ENCODE measurements at regions not wholly inside any gene's neighbourhood (a gene's known extent, or its start where the extent isn't known, plus 50 kb on each side); places are given as distances from the start of the nearest gene placed in this dataset.
"Not testable (repeated sequence)": the region's sequence is repeated elsewhere in the genome, so short reads cannot be mapped to it uniquely, and the experiment has no call there.

DNA sequence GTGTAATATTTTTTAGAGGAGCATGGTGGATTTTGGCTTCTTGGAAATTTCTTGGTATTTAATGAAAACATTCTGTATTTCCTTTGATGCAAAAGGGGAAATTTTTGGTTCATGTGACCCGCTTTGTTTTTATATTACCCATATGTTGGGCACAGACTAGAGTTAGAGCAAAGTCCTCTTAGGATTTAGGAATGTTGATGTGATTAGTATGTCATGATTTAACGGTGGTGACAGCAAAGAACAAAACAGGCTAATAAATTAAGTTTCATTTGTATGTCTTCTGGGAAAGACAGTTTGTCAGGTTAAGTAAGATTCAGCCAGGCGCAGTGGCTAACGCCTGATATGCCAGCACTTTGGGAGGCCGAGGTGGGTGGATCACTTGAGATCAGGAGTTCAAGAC lies 304.6 kb downstream of the REEP3 start:
- TF ChIP-seq, protein P1, sequence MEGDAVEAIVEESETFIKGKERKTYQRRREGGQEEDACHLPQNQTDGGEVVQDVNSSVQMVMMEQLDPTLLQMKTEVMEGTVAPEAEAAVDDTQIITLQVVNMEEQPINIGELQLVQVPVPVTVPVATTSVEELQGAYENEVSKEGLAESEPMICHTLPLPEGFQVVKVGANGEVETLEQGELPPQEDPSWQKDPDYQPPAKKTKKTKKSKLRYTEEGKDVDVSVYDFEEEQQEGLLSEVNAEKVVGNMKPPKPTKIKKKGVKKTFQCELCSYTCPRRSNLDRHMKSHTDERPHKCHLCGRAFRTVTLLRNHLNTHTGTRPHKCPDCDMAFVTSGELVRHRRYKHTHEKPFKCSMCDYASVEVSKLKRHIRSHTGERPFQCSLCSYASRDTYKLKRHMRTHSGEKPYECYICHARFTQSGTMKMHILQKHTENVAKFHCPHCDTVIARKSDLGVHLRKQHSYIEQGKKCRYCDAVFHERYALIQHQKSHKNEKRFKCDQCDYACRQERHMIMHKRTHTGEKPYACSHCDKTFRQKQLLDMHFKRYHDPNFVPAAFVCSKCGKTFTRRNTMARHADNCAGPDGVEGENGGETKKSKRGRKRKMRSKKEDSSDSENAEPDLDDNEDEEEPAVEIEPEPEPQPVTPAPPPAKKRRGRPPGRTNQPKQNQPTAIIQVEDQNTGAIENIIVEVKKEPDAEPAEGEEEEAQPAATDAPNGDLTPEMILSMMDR (IDR thresholded peaks at IDR 0.05; ENCODE audit: borderline replicate concordance, insufficient read depth, low read depth, low read length): no peak
- H3K4me3 ChIP-seq (ENCODE audit: low read depth, low read length): no peak overlapping the region

DNA sequence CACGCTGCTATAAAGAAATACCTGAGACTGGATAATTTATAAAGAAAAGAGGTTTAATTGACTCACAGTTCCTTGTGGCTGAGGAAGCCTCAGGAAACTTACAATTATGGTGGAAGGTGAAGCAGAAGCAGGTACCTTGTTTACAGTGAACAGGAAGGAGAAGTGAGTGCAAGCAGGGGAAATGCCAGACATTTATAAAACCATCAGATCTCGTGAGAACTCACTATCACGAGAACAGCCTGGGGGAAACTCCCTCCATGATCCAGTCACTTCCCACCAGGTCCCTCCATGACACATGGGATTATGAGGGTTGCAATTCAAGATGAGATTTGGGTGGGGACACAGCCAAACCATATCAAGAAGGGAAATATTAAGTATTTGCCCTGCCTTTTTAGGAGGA lies 305.8 kb downstream of the REEP3 start:
- H3K4me3 ChIP-seq (ENCODE audit: low read depth, low read length): not testable (repeated sequence)

DNA sequence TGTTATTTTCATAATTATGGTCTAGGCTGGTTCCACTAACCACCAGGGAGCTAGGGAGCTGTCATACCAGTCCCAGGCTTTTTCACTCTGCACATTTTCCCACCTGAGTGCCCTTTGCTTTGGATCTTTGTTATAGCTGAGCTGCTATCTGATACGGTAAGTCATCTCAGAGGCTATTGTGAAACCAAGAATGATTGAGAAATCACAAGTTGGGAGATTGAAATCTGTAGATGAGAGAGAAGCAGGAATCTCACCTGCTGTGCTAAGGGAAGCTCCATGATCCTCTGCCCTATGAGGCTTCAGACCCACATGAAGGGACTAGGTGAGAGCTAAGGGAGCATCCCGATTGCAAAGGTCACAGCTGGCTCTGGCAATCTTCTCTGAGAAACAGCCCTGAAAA lies 307.8 kb downstream of the REEP3 start:
- TF ChIP-seq, protein P1 (IDR thresholded peaks at IDR 0.05; ENCODE audit: borderline replicate concordance, insufficient read depth, low read depth, low read length): no peak
- no peak overlapping the region for H3K4me3 ChIP-seq (ENCODE audit: low read depth, low read length)

DNA sequence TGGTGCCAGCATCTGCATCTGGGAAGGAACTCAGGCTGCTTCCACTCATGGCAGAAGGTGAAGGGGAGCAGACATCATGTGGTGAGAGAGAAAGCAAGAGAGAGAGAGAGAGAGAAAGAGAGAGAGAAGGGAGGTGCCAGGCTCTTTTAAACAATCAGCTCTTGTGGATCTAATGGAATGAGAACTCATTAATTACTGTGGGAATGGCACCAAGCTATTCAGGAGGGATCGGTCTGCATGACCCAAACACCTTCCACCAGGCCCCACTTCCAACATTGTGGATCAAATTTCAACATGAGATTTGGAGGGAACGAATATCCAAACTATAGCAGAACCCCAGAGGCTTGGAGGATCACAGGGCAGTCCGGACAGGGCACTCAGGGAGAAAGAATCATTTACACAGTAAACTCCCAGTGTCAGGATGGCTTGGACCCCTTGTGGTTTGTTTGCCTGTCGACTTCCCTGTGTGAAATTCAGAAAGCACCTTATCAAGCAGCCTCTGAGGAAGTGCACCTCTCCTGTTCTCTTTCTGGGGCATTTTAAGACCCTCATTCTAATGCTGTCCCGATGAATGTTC lies 308.5 kb downstream of the REEP3 start:
- TF ChIP-seq, protein P1 (IDR thresholded peaks at IDR 0.05; ENCODE audit: borderline replicate concordance, insufficient read depth, low read depth, low read length): no peak
- no peak overlapping the region for H3K4me3 ChIP-seq (ENCODE audit: low read depth, low read length)

DNA sequence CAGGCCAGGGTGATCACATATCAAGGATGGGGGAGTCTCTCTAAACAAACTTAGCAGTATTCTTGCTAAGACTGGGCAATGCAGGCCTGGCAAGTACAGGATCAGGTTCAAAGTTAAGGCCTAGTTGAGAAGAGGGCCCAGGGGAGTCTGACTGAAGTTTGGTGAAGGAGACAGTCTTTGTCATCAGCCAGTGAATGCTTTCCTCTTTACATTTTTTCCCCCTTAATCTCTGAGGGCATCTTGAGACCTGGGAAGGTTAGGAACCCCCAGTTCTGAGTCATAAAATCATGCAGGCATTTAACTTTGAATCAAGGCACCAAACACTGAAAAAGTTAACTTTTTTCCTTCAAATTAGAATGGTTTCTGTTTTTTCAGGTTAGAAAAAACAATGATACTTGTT lies 311.5 kb downstream of the REEP3 start:
- no peak overlapping the region for H3K4me3 ChIP-seq (ENCODE audit: low read depth, low read length)
- TF ChIP-seq, protein P1 (IDR thresholded peaks at IDR 0.05; ENCODE audit: borderline replicate concordance, insufficient read depth, low read depth, low read length): no peak

DNA sequence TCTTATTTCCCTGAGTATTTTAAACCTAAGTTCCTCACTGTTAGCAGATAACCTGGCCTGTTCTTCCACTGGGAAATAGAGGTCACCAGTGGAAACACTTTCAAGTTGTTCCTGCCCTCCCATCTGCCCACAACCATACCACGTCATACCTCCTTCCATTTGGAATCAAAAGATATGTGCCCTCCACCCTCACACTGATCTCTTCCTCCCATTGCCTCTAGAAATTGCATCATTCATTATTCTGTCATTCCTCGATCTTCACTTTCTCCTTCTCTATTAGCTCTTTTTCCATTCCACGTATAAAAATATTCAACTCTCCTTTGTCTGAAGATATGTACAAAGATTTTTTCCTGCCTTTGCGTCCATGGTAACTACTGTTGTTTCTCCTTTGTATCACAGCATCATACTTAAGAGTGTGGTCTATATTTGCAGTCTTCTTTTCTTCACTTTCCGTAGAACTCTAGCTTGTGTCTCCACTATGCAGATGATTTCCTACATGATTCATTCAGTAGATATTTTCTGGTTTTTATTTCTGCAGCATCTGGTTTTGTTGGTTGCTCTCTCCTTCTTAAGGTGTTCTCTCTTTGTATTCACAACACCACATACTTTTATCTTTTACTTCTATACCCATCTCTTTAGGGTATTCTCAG lies 312.3 kb downstream of the REEP3 start:
- H3K4me3 ChIP-seq (ENCODE audit: low read depth, low read length): no peak overlapping the region
- TF ChIP-seq, protein P1 (IDR thresholded peaks at IDR 0.05; ENCODE audit: borderline replicate concordance, insufficient read depth, low read depth, low read length): no peak

DNA sequence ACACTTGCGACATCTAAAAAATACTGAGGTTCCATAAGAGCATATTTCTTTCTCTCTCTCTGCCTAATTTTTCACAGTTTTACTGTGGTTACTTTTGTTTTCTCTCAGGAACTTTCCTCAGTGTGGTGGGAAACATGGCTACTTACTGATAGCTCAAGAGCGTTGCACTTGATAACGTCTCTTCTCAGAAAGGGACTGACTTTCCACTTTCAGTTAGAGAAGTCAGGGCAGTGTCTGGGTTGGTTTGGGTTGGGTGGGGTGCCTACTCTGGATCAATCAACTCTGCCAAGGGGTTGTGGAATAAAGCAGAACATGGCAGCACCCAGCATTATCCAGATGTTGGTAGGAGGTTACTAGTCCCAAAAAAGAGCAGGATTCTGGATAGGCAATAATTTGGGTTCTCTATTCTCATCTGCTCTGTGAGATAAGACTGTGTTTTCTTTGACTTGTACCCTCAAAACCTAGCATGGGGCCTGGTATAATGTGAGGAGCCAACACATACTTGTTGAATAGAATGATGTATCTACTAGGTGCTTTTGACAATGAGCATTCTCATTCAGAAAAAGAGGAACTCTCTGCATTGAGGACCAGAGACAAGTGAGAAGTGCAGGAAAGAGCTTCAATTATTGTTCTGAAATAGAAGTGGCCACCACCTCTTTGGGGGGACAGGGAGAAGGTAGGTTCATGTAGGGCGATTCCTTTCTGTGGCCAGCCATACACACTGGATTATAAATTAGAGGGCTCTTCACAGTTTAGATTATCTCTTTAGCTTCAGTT lies 315.7 kb downstream of the REEP3 start:
- TF ChIP-seq, protein P1 (IDR thresholded peaks at IDR 0.05; ENCODE audit: borderline replicate concordance, insufficient read depth, low read depth, low read length): no peak
- H3K4me3 ChIP-seq (ENCODE audit: low read depth, low read length): no peak overlapping the region

All from GM12875 (cell line).